IMR-90 (cell line): ENCODE measurements at regions not wholly inside any gene's neighbourhood (a gene's known extent, or its start where the extent isn't known, plus 50 kb on each side); places are given as distances from the start of the nearest gene placed in this dataset.

Experiments used
- ATAC-seq: fragments of 200-7000 bp; cut with Tn5 transposase; 2 replicates; pipeline ENCODE4 v1.9.1; 2020; ENCODE audit warnings: low read depth, mild to moderate bottlenecking, moderate library complexity
- BruUV-seq: library from RNA; stranded (reverse); fragments of 400-500 nt; replicated peaks from 2 replicates; lab custom pipeline; 2021; lab: Mats Ljungman, UMichigan
- CTCF ChIA-PET: fragments of 300-600 bp; formaldehyde crosslinking; extraction: SDS; loops from one replicate; lab custom pipeline; 2021; ENCODE audit warnings: antibody characterized with exemption; lab: Yijun Ruan, JAX
- POLR2A ChIA-PET: fragments of 300-600 bp; sonication (Branson Sonifier 250); formaldehyde crosslinking; loops from one replicate; lab custom pipeline; 2022; ENCODE audit warnings: antibody characterized with exemption; ENCODE audit not compliant: unreplicated experiment; lab: Charles Lee
- DNase-seq: peaks from one replicate; pipeline ENCODE4 v3.0.0; 2013
- H2AFZ ChIP-seq: replicated peaks from 2 replicates; pipeline ENCODE3; 2013; ENCODE audit warnings: low read length, mild to moderate bottlenecking; ENCODE audit not compliant: poor library complexity
- H2AK5ac ChIP-seq: 2 replicates; pipeline ENCODE4 v1.6.1; 2013; ENCODE audit warnings: low read depth, low read length, inconsistent platforms
- H2AK9ac ChIP-seq: replicated peaks from 2 replicates; pipeline ENCODE3; 2013; ENCODE audit warnings: mild to moderate bottlenecking, low read depth, low read length, moderate library complexity; ENCODE audit not compliant: poor library complexity
- H2BK120ac ChIP-seq: 2 replicates; pipeline ENCODE4 v1.6.1; 2013; ENCODE audit warnings: low read depth, low read length, inconsistent platforms
- H2BK15ac ChIP-seq: 3 replicates; pipeline ENCODE4 v1.6.1; 2013; ENCODE audit warnings: low read depth, low read length, inconsistent platforms
- H2BK20ac ChIP-seq: 2 replicates; pipeline ENCODE4 v1.6.1; 2013; ENCODE audit warnings: low read depth, mild to moderate bottlenecking, inconsistent platforms, low read length, moderate library complexity
- H2BK5ac ChIP-seq: 2 replicates; pipeline ENCODE4 v1.6.1; 2013; ENCODE audit warnings: mild to moderate bottlenecking, low read depth, low read length, inconsistent platforms; ENCODE audit not compliant: poor library complexity, severe bottlenecking
- H3K14ac ChIP-seq: replicated peaks from 2 replicates; pipeline ENCODE4 v1.6.1; 2013; ENCODE audit warnings: low read depth, low read length, inconsistent platforms
- H3K18ac ChIP-seq: 2 replicates; pipeline ENCODE4 v1.6.1; 2013; ENCODE audit warnings: low read depth, low read length, control low read depth
- H3K23ac ChIP-seq: 2 replicates; pipeline ENCODE4 v1.6.1; 2013; ENCODE audit warnings: low read depth, low read length, inconsistent platforms
- H3K27ac ChIP-seq: 2 replicates; pipeline ENCODE4 v1.5.1; 2013; ENCODE audit warnings: mild to moderate bottlenecking, control low read depth, low read length; ENCODE audit not compliant: insufficient read depth
- H3K27me3 ChIP-seq: 2 replicates; pipeline ENCODE4 v1.6.1; 2013; ENCODE audit warnings: low read length; ENCODE audit not compliant: control insufficient read depth, insufficient read depth
- H3K36me3 ChIP-seq: 2 replicates; pipeline ENCODE4 v1.6.1; 2013; ENCODE audit warnings: low read length, mixed read lengths; ENCODE audit not compliant: control insufficient read depth, insufficient read depth
- H3K4ac ChIP-seq: 2 replicates; pipeline ENCODE4 v1.6.1; 2013; ENCODE audit warnings: low read depth, low read length, inconsistent platforms
- H3K4me1 ChIP-seq: 2 replicates; pipeline ENCODE4 v1.6.1; 2013; ENCODE audit warnings: low read length, mixed read lengths; ENCODE audit not compliant: control insufficient read depth, insufficient read depth
- H3K4me2 ChIP-seq: 2 replicates; pipeline ENCODE4 v1.6.1; 2013; ENCODE audit warnings: low read depth, mild to moderate bottlenecking, control low read depth, low read length, moderate library complexity
- H3K4me3 ChIP-seq: 2 replicates; pipeline ENCODE4 v1.5.1; 2013; ENCODE audit warnings: low read depth, mild to moderate bottlenecking, control low read depth, low read length, moderate library complexity; ENCODE audit not compliant: insufficient read depth
- H3K56ac ChIP-seq: 2 replicates; pipeline ENCODE4 v1.6.1; 2013; ENCODE audit warnings: low read length, inconsistent platforms; ENCODE audit not compliant: insufficient read depth; ENCODE audit errors: extremely low read depth
- H3K79me1 ChIP-seq, 2 experiments: 2 replicates each; pipeline ENCODE4 v1.6.1; 2013; ENCODE audit warnings: low read length in 2 of 2, inconsistent platforms in 1 of 2, low read depth in 1 of 2
- H3K9ac ChIP-seq: 2 replicates; pipeline ENCODE4 v1.6.1; 2013; ENCODE audit warnings: low read depth, low read length, control low read depth
- H3K9me1 ChIP-seq: 2 replicates; pipeline ENCODE4 v1.6.1; 2013; ENCODE audit warnings: low read length, inconsistent platforms; ENCODE audit not compliant: insufficient read depth
- H3K9me3 ChIP-seq: 2 replicates; pipeline ENCODE4 v1.6.1; 2013; ENCODE audit warnings: low read length; ENCODE audit not compliant: control insufficient read depth, insufficient read depth
- H4K20me1 ChIP-seq: 2 replicates; pipeline ENCODE4 v1.6.1; 2013; ENCODE audit warnings: low read length, inconsistent platforms; ENCODE audit not compliant: insufficient read depth
- H4K5ac ChIP-seq: 2 replicates; pipeline ENCODE4 v1.6.1; 2013; ENCODE audit warnings: mild to moderate bottlenecking, low read depth, low read length, control low read depth
- H4K8ac ChIP-seq, 2 experiments: 2 replicates each; pipeline ENCODE4 v1.6.1; 2013; ENCODE audit warnings: low read depth in 2 of 2, low read length in 2 of 2, control low read depth in 1 of 2, inconsistent platforms in 1 of 2
- H4K91ac ChIP-seq: 2 replicates; pipeline ENCODE4 v1.6.1; 2013; ENCODE audit warnings: low read depth, low read length, inconsistent platforms; ENCODE audit not compliant: insufficient read depth
- BHLHE40 ChIP-seq: fragments of 150-350 bp; IDR thresholded peaks from 2 replicates; pipeline ENCODE4 v1.6.1; 2016; ENCODE audit warnings: mild to moderate bottlenecking, low read depth, low read length
- FOS ChIP-seq: fragments of 150-350 bp; IDR thresholded peaks from 2 replicates; pipeline ENCODE4 v1.6.1; 2016; ENCODE audit warnings: low read depth, low read length
- MAZ ChIP-seq: IDR thresholded peaks from 2 replicates; pipeline ENCODE4 v1.6.1; 2012; ENCODE audit warnings: low read depth, mild to moderate bottlenecking, low read length, improper control_type of control experiment, moderate library complexity, borderline replicate concordance
- POLR2A ChIP-seq: IDR thresholded peaks from 2 replicates; pipeline ENCODE4 v1.6.1; 2012; ENCODE audit warnings: mild to moderate bottlenecking, low read depth, low read length
- RAD21 ChIP-seq: IDR thresholded peaks from 2 replicates; pipeline ENCODE4 v1.6.1; 2012; ENCODE audit warnings: low read length, improper control_type of control experiment
- RCOR1 ChIP-seq: IDR thresholded peaks from 2 replicates; pipeline ENCODE4 v1.6.1; 2012; ENCODE audit warnings: mild to moderate bottlenecking, low read length, improper control_type of control experiment; ENCODE audit not compliant: insufficient replicate concordance
- WGBS, 2 experiments: methylation state at CpG; one replicate each; pipeline versions ENCODE4 v1.1.5 to v1.1.7; 2013; ENCODE audit warnings: missing lambda C conversion rate in 2 of 2; ENCODE audit not compliant: insufficient read length in 1 of 2; ENCODE audit errors: extremely low coverage in 2 of 2; 5-methylcytosine and 5-hydroxymethylcytosine counted together
- dilution Hi-C: fragments of 300-500 bp; cut with HindIII; formaldehyde crosslinking; loops from one replicate; pipeline ENCODE4 v1.14.3; 2018; ENCODE audit warnings: low sequenced_read_pairs; ENCODE audit not compliant: unreplicated experiment
- in situ Hi-C: fragments of 300-500 bp; cut with MboI; formaldehyde crosslinking; loops from 3 replicates; pipeline ENCODE4 v1.14.3; 2019; ENCODE audit warnings: low sequenced_read_pairs, inconsistent platforms, mixed read lengths
- intact Hi-C: fragments of 100-400 bp; cut with micrococcal nuclease; formaldehyde crosslinking; loops from 2 replicates; pipeline ENCODE4 v1.10.0; 2022
- TF ChIP-seq, protein P1 (sequence below): fragments of 150-350 bp; IDR thresholded peaks from 2 replicates; pipeline ENCODE4 v1.6.1; 2017; ENCODE audit warnings: mild to moderate bottlenecking, antibody characterized with exemption, low read length, low read depth

DNA sequence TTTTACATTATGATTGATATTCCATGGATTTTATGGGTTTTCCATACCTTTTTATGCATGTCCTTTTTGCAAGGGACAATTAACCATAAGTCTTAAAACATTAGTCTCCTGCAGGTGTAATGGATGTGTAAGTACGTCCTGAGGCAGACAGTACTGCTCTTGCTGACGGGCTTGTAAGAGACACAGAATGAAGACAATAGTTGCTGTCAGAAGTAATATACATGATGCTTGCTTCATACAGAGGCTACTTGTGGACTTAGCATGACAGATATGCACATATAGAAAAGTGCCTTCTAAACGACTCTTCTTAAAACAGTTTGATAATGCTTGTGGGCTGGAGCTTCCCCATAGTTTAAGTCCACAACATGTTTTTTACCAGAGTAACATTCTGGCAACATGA lies 182.7 kb downstream of the SPATA31D1 start:
- no peak overlapping the region for H2AK9ac ChIP-seq
- H2AK5ac ChIP-seq, result no peak overlapping the region
- peaks cover 5% of the 10 kb centered on the region; the same call in 1 of the 2 replicates for H3K4me1 ChIP-seq
- no peak overlapping the region for H3K18ac ChIP-seq
- ATAC-seq (no peak), DNase-seq (no peak)
- POLR2A ChIA-PET, result no interaction called here
- no peak overlapping the region for H3K14ac ChIP-seq
- no peak overlapping the region for H3K27ac ChIP-seq
- no peak overlapping the region for H3K4me2 ChIP-seq
- no peak overlapping the region for H3K56ac ChIP-seq
- H3K79me1 ChIP-seq, result no peaks in the 10 kb centered on the region
- intact Hi-C loops, result no loop called here
- H3K23ac ChIP-seq, result no peak overlapping the region
- CTCF ChIA-PET, result no interaction called here
- no peak overlapping the region for H2BK15ac ChIP-seq
- no peaks in the 10 kb centered on the region for H3K9me3 ChIP-seq
- no peak overlapping the region for H2BK120ac ChIP-seq
- H3K4me3 ChIP-seq, result no peak overlapping the region
- H4K20me1 ChIP-seq, result no peaks in the 10 kb centered on the region
- H3K27me3 ChIP-seq, result no peaks in the 10 kb centered on the region
- BruUV-seq, result no TSS peak
- H2AFZ ChIP-seq, result no peak overlapping the region
- no peak overlapping the region for H2BK5ac ChIP-seq
- no peak overlapping the region for H4K91ac ChIP-seq
- no peak overlapping the region for H4K5ac ChIP-seq
- no peak overlapping the region for H2BK20ac ChIP-seq
- in situ Hi-C loops, result no loop called here
- WGBS, 2 experiments, result no CpG with 5 or more reads among the region's 3 CpGs
- TF ChIP-seq RAD21 (no peak), MAZ (no peak), RCOR1 (no peak), FOS (no peak), POLR2A (no peak), BHLHE40 (no peak)
- TF ChIP-seq, protein P1, sequence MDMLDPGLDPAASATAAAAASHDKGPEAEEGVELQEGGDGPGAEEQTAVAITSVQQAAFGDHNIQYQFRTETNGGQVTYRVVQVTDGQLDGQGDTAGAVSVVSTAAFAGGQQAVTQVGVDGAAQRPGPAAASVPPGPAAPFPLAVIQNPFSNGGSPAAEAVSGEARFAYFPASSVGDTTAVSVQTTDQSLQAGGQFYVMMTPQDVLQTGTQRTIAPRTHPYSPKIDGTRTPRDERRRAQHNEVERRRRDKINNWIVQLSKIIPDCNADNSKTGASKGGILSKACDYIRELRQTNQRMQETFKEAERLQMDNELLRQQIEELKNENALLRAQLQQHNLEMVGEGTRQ, result no peak
- H3K4ac ChIP-seq, result no peak overlapping the region
- H3K9me1 ChIP-seq, result no peaks in the 10 kb centered on the region
- no peaks in the 10 kb centered on the region for H3K36me3 ChIP-seq
- H3K9ac ChIP-seq, result no peak overlapping the region
- dilution Hi-C loops, result no loop called here
- no peak overlapping the region for H4K8ac ChIP-seq
